Stimulated activated naive CD4-positive, alpha-beta T cell (primary cell): ENCODE measurements at regions not wholly inside any gene's neighbourhood (a gene's known extent, or its start where the extent isn't known, plus 50 kb on each side); places are given as distances from the start of the nearest gene placed in this dataset.
"Not testable (repeated sequence)": the region's sequence is repeated elsewhere in the genome, so short reads cannot be mapped to it uniquely, and the experiment has no call there.

Experiments used
- DNase-seq, 6 experiments: peaks; one replicate each; lab custom pipeline; 2025; lab: John Stamatoyannopoulos, UW

- no peak for DNase-seq
These were observed 1133.0 kb downstream of the PDHA2 start for GRCh38 chr4:96972920-96973319.

- no peak for DNase-seq
These were observed 1134.4 kb downstream of the PDHA2 start for GRCh38 chr4:96974295-96974694.

- no peak for DNase-seq
These were observed 1143.9 kb downstream of the PDHA2 start for GRCh38 chr4:96983830-96984229.

GRCh38 chr4:96986816-96987215 lies 1146.9 kb downstream of the PDHA2 start:
- DNase-seq = no peak

- no peak for DNase-seq
These were observed 1151.2 kb downstream of the PDHA2 start for GRCh38 chr4:96991083-96991482.

GRCh38 chr4:96992443-96992842 lies 1150.8 kb downstream of the STPG2 start:
- no peak for DNase-seq

- no peak for DNase-seq
These were observed 1149.7 kb downstream of the STPG2 start for GRCh38 chr4:96993560-96993959.

- DNase-seq = no peak
These were observed 1139.6 kb downstream of the STPG2 start for GRCh38 chr4:97003715-97004114.

- DNase-seq = no peak
These were observed 1130.0 kb downstream of the STPG2 start for GRCh38 chr4:97013309-97013708.

GRCh38 chr4:97013711-97014110 lies 1129.6 kb downstream of the STPG2 start:
- no peak for DNase-seq

GRCh38 chr4:97015301-97015700 lies 1128.0 kb downstream of the STPG2 start:
- DNase-seq = no peak

- no peak for DNase-seq
These were observed 1126.9 kb downstream of the STPG2 start for GRCh38 chr4:97016186-97016907.

GRCh38 chr4:97027728-97028410 lies 1115.4 kb downstream of the STPG2 start:
- no peak for DNase-seq

- no peak for DNase-seq
These were observed 1114.5 kb downstream of the STPG2 start for GRCh38 chr4:97028785-97029184.

- DNase-seq = not testable (repeated sequence)
These were observed 1105.7 kb downstream of the STPG2 start for GRCh38 chr4:97037411-97038145.

GRCh38 chr4:97038146-97038516 lies 1105.1 kb downstream of the STPG2 start:
- DNase-seq = no peak

GRCh38 chr4:97072666-97073065 lies 1070.6 kb downstream of the STPG2 start:
- no peak for DNase-seq

GRCh38 chr4:97073194-97073593 lies 1070.1 kb downstream of the STPG2 start:
- no peak for DNase-seq

- no peak for DNase-seq
These were observed 1068.7 kb downstream of the STPG2 start for GRCh38 chr4:97074531-97074930.

GRCh38 chr4:97081951-97082350 lies 1061.3 kb downstream of the STPG2 start:
- no peak for DNase-seq

GRCh38 chr4:97097036-97097435 lies 1046.2 kb downstream of the STPG2 start:
- not testable (repeated sequence) for DNase-seq

GRCh38 chr4:97101171-97101570 lies 1042.1 kb downstream of the STPG2 start:
- DNase-seq = not testable (repeated sequence)

GRCh38 chr4:97103252-97103651 lies 1040.0 kb downstream of the STPG2 start:
- DNase-seq = no peak
